Right lobe of liver (tissue), 6 donors: ENCODE measurements at regions not wholly inside any gene's neighbourhood (a gene's known extent, or its start where the extent isn't known, plus 50 kb on each side); places are given as distances from the start of the nearest gene placed in this dataset.

Experiments
- ATAC-seq, 4 donors: fragments of 200-7000 bp; cut with Tn5 transposase; one replicate each; pipeline ENCODE4 v1.9.1; 2020; ENCODE audit warnings: mild to moderate bottlenecking in 4 of 4, moderate library complexity in 4 of 4
- DNase-seq, 3 donors: peaks; one replicate each; pipeline ENCODE4 v3.0.0-alpha.2; 2020
- H3K27ac ChIP-seq, 3 donors: fragments of 200-600 bp; one replicate each; pipeline ENCODE4 v1.8.0; 2022
- H3K27me3 ChIP-seq, 2 donors: fragments of 200-600 bp; one replicate each; pipeline ENCODE4 v1.8.0; 2022
- H3K36me3 ChIP-seq, 4 donors: fragments of 200-600 bp; sonication (generic) in 1 of 4; one replicate each; pipeline versions ENCODE4 v1.5.1 to v1.8.0; 2017 to 2022; ENCODE audit warnings: control low read depth in 1 of 4
- H3K4me1 ChIP-seq, 4 donors: fragments of 200-600 bp; sonication (generic) in 1 of 4; one replicate each; pipeline versions ENCODE4 v1.5.1 to v1.8.0; 2017 to 2022; ENCODE audit warnings: control low read depth in 1 of 4
- H3K4me3 ChIP-seq, 3 donors: fragments of 200-600 bp; one replicate each; pipeline ENCODE4 v1.8.0; 2022
- H3K9me3 ChIP-seq, 4 donors: fragments of 200-600 bp; sonication (generic) in 1 of 4; one replicate each; pipeline versions ENCODE4 v1.5.1 to v1.8.0; 2017 to 2022; ENCODE audit warnings: control low read depth in 1 of 4
- POLR2A ChIP-seq: fragments of 450-650 bp; IDR thresholded peaks from one replicate; pipeline ENCODE4 v1.6.1; 2017; ENCODE audit warnings: antibody characterized with exemption, mild to moderate bottlenecking
- WGBS: methylation state at CpG from one replicate; pipeline ENCODE4 v1.1.6; 2018; ENCODE audit warnings: low coverage, low lambda C conversion rate; ENCODE audit not compliant: insufficient coverage; ENCODE audit errors: missing lambda C conversion rate; 5-methylcytosine and 5-hydroxymethylcytosine counted together
- intact Hi-C, 2 donors: fragments of 100-400 bp; cut with DNase I; formaldehyde crosslinking; loops; one replicate each; pipeline versions ENCODE4 v1.11.2 to v1.14.1; 2022
- TF ChIP-seq, protein P1 (sequence below), 4 donors: fragments of 200-600 bp in 3 of 4; fragments of 450-650 bp in 1 of 4; IDR thresholded peaks; one replicate each; pipeline versions ENCODE4 v1.5.1 to v1.8.0; 2016 to 2022; ENCODE audit warnings: antibody characterized with exemption in 4 of 4, mild to moderate bottlenecking in 2 of 4
- donor health status: DM: no; HTN: yes; CAD: no.
- donor health status: DM: no; HTN: no; CAD: no.
- donor health status: DM: no; HTN: no; CAD: no.
- donor health status: DM: no; HTN: yes; CAD: no.
- donor health status: DM: no; HTN: yes; CAD: no.

DNA sequence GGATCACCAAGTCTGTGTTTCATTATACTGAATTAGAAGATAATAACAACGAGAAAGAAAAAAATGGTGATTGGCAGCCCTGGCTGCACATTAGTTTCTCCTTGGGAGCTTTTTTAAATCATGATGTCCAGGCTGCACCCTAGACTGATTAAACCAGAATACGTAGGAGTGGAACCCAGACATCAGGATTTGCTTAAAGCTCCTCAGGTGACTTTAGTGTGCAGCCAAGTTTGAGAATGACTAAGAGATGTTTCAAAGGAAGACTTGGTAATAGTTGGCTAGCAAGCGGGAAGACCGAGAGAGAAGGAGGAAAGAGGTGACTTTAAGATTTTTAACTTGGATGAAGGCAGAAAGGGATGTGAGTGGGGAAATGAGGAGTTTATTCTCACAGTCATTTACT is 71.4 kb upstream of the SERP2 start:
- 93% methylated on average over 4 of the region's 4 CpGs for WGBS
- Histone ChIP-seq H3K4me3 (no peak overlapping the region), H3K36me3 (no peaks in the 10 kb centered on the region), H3K9me3 (no peaks in the 10 kb centered on the region), H3K4me1 (peaks cover 0 to 29% (median 5%) of the 10 kb centered on the region in 4 donors), H3K27ac (no peak overlapping the region), H3K27me3 (no peaks in the 10 kb centered on the region)
- TF ChIP-seq POLR2A: no peak
- TF ChIP-seq, protein P1, sequence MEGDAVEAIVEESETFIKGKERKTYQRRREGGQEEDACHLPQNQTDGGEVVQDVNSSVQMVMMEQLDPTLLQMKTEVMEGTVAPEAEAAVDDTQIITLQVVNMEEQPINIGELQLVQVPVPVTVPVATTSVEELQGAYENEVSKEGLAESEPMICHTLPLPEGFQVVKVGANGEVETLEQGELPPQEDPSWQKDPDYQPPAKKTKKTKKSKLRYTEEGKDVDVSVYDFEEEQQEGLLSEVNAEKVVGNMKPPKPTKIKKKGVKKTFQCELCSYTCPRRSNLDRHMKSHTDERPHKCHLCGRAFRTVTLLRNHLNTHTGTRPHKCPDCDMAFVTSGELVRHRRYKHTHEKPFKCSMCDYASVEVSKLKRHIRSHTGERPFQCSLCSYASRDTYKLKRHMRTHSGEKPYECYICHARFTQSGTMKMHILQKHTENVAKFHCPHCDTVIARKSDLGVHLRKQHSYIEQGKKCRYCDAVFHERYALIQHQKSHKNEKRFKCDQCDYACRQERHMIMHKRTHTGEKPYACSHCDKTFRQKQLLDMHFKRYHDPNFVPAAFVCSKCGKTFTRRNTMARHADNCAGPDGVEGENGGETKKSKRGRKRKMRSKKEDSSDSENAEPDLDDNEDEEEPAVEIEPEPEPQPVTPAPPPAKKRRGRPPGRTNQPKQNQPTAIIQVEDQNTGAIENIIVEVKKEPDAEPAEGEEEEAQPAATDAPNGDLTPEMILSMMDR (IDR thresholded peaks at IDR 0.05): no peak
- ATAC-seq: no peak
- intact Hi-C loops: no loop called here
- no peak for DNase-seq

DNA sequence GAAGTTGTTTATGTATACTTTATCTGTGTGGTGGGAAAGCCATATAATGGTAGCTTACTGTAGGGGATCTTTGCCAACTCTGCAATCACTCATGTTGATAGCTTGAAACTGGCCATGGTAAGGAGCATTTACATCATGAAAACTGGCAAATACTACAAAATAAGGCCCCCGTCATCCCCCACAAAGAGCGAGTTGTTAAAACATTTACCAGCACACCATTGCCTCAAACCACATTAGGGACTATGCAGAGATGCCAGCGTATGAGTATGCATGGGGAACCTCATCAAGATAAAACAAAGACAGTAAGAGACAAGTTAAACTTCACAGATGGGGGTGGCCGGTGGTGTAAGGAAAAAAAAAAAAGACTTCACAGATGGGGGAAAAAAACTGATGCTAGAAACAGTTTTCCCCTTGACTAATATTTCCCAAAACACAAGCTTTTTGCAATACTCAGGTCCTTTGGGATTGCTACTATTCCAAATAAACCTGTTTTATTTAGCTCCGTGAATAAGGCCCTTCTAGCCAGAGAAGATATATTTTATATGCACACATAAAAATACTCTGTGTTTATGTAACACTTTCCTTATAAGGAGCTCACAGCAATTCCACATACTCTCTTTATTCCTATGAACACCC is 70.6 kb upstream of the SERP2 start:
- intact Hi-C loops: no loop called here
- H3K4me3 ChIP-seq: no peak overlapping the region
- WGBS: 68% methylated on average over 5 of the region's 5 CpGs
- H3K9me3 ChIP-seq: no peaks in the 10 kb centered on the region
- no peak for DNase-seq
- no peaks in the 10 kb centered on the region for H3K36me3 ChIP-seq
- no peak for ATAC-seq
- H3K27ac ChIP-seq: no peak overlapping the region
- no peaks in the 10 kb centered on the region for H3K27me3 ChIP-seq
- H3K4me1 ChIP-seq: peaks cover 0 to 29% (median 5%) of the 10 kb centered on the region in 4 donors
- TF ChIP-seq, protein P1 (IDR thresholded peaks at IDR 0.05): no peak

- Histone ChIP-seq H3K4me1 (peaks cover 0 to 29% (median 5%) of the 10 kb centered on the region in 4 donors), H3K27me3 (no peaks in the 10 kb centered on the region), H3K36me3 (no peaks in the 10 kb centered on the region), H3K27ac (no peak overlapping the region), H3K9me3 (no peaks in the 10 kb centered on the region), H3K4me3 (no peak overlapping the region)
- 54% methylated on average over 4 of the region's 5 CpGs for WGBS
- intact Hi-C loops: no loop called here
- DNase-seq (peak in 2 of 3 donors; percentile 58 to 62), ATAC-seq (no peak)
- no peak for TF ChIP-seq POLR2A
- TF ChIP-seq, protein P1 (IDR thresholded peaks at IDR 0.05): no peak
Observed at GRCh38 chr13:44303681-44304432, 69.8 kb upstream of the SERP2 start.

DNA sequence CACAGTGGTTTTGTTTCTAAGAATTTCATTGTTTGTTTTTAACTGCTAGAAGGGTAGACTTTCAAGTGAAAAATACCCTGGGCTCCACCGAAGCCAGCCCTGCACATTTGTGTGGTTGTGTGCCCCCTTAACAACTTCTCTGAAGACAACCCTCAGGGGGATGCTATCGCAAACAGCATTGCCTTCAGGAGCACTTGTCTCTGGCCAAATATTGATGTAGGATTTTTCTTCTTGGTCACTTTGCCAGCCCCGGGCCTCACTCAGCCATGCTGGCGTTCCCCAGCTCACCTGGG is 69.2 kb upstream of the SERP2 start:
- no peaks in the 10 kb centered on the region for H3K9me3 ChIP-seq
- no peak overlapping the region for H3K4me3 ChIP-seq
- H3K36me3 ChIP-seq: no peaks in the 10 kb centered on the region
- TF ChIP-seq POLR2A: no peak
- TF ChIP-seq, protein P1 (IDR thresholded peaks at IDR 0.05): no peak
- DNase-seq: no peak
- no peak for ATAC-seq
- no peaks in the 10 kb centered on the region for H3K27me3 ChIP-seq
- intact Hi-C loops: no loop called here
- H3K4me1 ChIP-seq: peaks cover 0 to 27% (median 5%) of the 10 kb centered on the region in 4 donors
- WGBS: 96% methylated on average over 3 of the region's 4 CpGs
- H3K27ac ChIP-seq: no peak overlapping the region
